HepG2 (cell line): ENCODE measurements at regions not wholly inside any gene's neighbourhood (a gene's known extent, or its start where the extent isn't known, plus 50 kb on each side); places are given as distances from the start of the nearest gene placed in this dataset.

Source experiments
- NPAS2 ChIP-seq: sonication (generic); formaldehyde crosslinking; IDR thresholded peaks from 2 replicates; pipeline ENCODE4 v1.8.0; 2022; ENCODE audit warnings: mild to moderate bottlenecking, missing genetic modification reagents, borderline replicate concordance
- PRPF4 ChIP-seq: fragments of 200-400 bp; formaldehyde crosslinking; IDR thresholded peaks from 2 replicates; pipeline ENCODE4 v1.6.1; 2016; ENCODE audit warnings: low read length, low read depth; ENCODE audit not compliant: poor library complexity, severe bottlenecking
- SALL1 ChIP-seq: sonication (generic); formaldehyde crosslinking; IDR thresholded peaks from 2 replicates; pipeline ENCODE4 v1.8.0; 2022; ENCODE audit warnings: mild to moderate bottlenecking, missing genetic modification reagents
- SATB2 ChIP-seq: sonication (generic); formaldehyde crosslinking; IDR thresholded peaks from 2 replicates; pipeline ENCODE4 v1.5.0; 2020; ENCODE audit warnings: missing genetic modification reagents
- TBX2 ChIP-seq: sonication (generic); formaldehyde crosslinking; IDR thresholded peaks from 2 replicates; pipeline ENCODE4 v1.5.0; 2020; ENCODE audit warnings: missing genetic modification reagents, mild to moderate bottlenecking, borderline replicate concordance
- TEAD3 ChIP-seq: optimal IDR thresholded peaks from 2 replicates; pipeline ENCODE3; 2016; ENCODE audit warnings: borderline replicate concordance
- WIZ ChIP-seq: sonication (generic); formaldehyde crosslinking; IDR thresholded peaks from 2 replicates; pipeline ENCODE4 v1.5.1; 2020; ENCODE audit warnings: mild to moderate bottlenecking, missing genetic modification reagents
- ZBTB7A ChIP-seq: sonication (generic); formaldehyde crosslinking; IDR thresholded peaks from 2 replicates; pipeline ENCODE4 v1.8.0; 2022; ENCODE audit warnings: mild to moderate bottlenecking, missing genetic modification reagents
- ZFP1 ChIP-seq: IDR thresholded peaks from 2 replicates; pipeline ENCODE4 v1.6.1; 2016
- ZMYM2 ChIP-seq: sonication (generic); formaldehyde crosslinking; IDR thresholded peaks from 2 replicates; pipeline ENCODE4 v1.8.0; 2022; ENCODE audit warnings: mild to moderate bottlenecking, missing genetic modification reagents
- ZNF225 ChIP-seq: sonication (generic); formaldehyde crosslinking; IDR thresholded peaks from 2 replicates; pipeline ENCODE4 v1.4.0; 2020; ENCODE audit warnings: mild to moderate bottlenecking, missing genetic modification reagents
- ZNF343 ChIP-seq: sonication (generic); formaldehyde crosslinking; IDR thresholded peaks from 2 replicates; pipeline ENCODE4 v1.4.0; 2020; ENCODE audit warnings: mild to moderate bottlenecking, missing genetic modification reagents
- ZNF549 ChIP-seq: sonication (generic); formaldehyde crosslinking; IDR thresholded peaks from 2 replicates; pipeline ENCODE4 v1.5.0; 2020; ENCODE audit warnings: missing genetic modification reagents
- ZNF629 ChIP-seq: sonication (generic); formaldehyde crosslinking; conservative IDR thresholded peaks from 2 replicates; pipeline ENCODE4 v1.5.0; 2020; ENCODE audit warnings: missing genetic modification reagents
- ZNF780A ChIP-seq: sonication (generic); formaldehyde crosslinking; IDR thresholded peaks from 2 replicates; pipeline ENCODE4 v1.8.0; 2022; ENCODE audit warnings: mild to moderate bottlenecking, missing genetic modification reagents, moderate library complexity
- ZSCAN30 ChIP-seq: sonication (generic); formaldehyde crosslinking; IDR thresholded peaks from 2 replicates; pipeline ENCODE4 v1.5.0; 2020; ENCODE audit warnings: mild to moderate bottlenecking, missing genetic modification reagents
- TF ChIP-seq, protein P1 (sequence below): sonication (generic); formaldehyde crosslinking; IDR thresholded peaks from 2 replicates; pipeline ENCODE4 v1.4.0; 2020; ENCODE audit warnings: missing genetic modification reagents
- TF ChIP-seq, protein P2 (sequence below): sonication (generic); formaldehyde crosslinking; IDR thresholded peaks from 2 replicates; pipeline ENCODE4 v1.4.0; 2020; ENCODE audit warnings: mild to moderate bottlenecking, missing genetic modification reagents
- TF ChIP-seq, protein P3 (sequence below): sonication (generic); formaldehyde crosslinking; conservative IDR thresholded peaks from 2 replicates; pipeline ENCODE4 v1.4.0; 2020; ENCODE audit warnings: mild to moderate bottlenecking, missing genetic modification reagents, moderate library complexity
- TF ChIP-seq, protein P4 (sequence below): sonication (generic); formaldehyde crosslinking; IDR thresholded peaks from 2 replicates; pipeline ENCODE4 v1.5.0; 2020; ENCODE audit warnings: missing genetic modification reagents, mild to moderate bottlenecking, borderline replicate concordance

DNA sequence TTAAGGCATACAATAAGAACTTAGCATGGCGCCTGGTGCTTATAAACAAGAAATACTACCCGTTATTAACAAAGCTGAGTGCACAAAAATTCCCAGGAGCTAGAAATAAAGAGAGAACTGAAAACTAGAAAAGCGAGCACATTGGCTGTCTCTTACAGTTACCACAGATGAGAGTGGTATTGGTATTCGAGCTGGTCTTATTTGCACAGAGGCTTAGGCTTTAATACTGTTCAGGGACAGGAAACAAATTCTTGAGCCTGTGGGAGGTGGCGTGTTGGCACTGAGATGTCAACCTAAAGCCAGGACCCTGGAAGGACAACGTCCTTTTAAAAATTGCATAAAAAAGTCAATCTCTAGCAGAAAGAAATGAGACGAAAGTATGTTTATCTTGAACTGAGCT lies 67.3 kb upstream of the IGFBP2 start (continued):
- no peak for TF ChIP-seq ZNF343
- 0 out of 2 replicates have a peak, but pooled peaks have one; percentile 50 for TF ChIP-seq SATB2 (CRISPR knock-in tag)
- TF ChIP-seq ZFP1 (CRISPR knock-in tag): no peak
- TF ChIP-seq, protein P1, sequence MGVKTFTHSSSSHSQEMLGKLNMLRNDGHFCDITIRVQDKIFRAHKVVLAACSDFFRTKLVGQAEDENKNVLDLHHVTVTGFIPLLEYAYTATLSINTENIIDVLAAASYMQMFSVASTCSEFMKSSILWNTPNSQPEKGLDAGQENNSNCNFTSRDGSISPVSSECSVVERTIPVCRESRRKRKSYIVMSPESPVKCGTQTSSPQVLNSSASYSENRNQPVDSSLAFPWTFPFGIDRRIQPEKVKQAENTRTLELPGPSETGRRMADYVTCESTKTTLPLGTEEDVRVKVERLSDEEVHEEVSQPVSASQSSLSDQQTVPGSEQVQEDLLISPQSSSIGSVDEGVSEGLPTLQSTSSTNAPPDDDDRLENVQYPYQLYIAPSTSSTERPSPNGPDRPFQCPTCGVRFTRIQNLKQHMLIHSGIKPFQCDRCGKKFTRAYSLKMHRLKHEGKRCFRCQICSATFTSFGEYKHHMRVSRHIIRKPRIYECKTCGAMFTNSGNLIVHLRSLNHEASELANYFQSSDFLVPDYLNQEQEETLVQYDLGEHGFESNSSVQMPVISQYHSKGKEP (CRISPR knock-in tag): no peak
- TF ChIP-seq WIZ (CRISPR knock-in tag): no peak
- TF ChIP-seq, protein P2, sequence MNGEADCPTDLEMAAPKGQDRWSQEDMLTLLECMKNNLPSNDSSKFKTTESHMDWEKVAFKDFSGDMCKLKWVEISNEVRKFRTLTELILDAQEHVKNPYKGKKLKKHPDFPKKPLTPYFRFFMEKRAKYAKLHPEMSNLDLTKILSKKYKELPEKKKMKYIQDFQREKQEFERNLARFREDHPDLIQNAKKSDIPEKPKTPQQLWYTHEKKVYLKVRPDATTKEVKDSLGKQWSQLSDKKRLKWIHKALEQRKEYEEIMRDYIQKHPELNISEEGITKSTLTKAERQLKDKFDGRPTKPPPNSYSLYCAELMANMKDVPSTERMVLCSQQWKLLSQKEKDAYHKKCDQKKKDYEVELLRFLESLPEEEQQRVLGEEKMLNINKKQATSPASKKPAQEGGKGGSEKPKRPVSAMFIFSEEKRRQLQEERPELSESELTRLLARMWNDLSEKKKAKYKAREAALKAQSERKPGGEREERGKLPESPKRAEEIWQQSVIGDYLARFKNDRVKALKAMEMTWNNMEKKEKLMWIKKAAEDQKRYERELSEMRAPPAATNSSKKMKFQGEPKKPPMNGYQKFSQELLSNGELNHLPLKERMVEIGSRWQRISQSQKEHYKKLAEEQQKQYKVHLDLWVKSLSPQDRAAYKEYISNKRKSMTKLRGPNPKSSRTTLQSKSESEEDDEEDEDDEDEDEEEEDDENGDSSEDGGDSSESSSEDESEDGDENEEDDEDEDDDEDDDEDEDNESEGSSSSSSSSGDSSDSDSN (CRISPR knock-in tag): no peak
- no peak for TF ChIP-seq PRPF4
- TF ChIP-seq TBX2 (CRISPR knock-in tag): peak; percentile 25; the same call in 1 of the 2 replicates
- TF ChIP-seq ZNF549 (CRISPR knock-in tag): 0 out of 2 replicates have a peak, but pooled peaks have one; percentile 36
- TF ChIP-seq SALL1 (CRISPR knock-in tag): no peak; the same call in 1 of the 2 replicates
- TF ChIP-seq ZMYM2 (CRISPR knock-in tag): no peak
- TF ChIP-seq, protein P3, sequence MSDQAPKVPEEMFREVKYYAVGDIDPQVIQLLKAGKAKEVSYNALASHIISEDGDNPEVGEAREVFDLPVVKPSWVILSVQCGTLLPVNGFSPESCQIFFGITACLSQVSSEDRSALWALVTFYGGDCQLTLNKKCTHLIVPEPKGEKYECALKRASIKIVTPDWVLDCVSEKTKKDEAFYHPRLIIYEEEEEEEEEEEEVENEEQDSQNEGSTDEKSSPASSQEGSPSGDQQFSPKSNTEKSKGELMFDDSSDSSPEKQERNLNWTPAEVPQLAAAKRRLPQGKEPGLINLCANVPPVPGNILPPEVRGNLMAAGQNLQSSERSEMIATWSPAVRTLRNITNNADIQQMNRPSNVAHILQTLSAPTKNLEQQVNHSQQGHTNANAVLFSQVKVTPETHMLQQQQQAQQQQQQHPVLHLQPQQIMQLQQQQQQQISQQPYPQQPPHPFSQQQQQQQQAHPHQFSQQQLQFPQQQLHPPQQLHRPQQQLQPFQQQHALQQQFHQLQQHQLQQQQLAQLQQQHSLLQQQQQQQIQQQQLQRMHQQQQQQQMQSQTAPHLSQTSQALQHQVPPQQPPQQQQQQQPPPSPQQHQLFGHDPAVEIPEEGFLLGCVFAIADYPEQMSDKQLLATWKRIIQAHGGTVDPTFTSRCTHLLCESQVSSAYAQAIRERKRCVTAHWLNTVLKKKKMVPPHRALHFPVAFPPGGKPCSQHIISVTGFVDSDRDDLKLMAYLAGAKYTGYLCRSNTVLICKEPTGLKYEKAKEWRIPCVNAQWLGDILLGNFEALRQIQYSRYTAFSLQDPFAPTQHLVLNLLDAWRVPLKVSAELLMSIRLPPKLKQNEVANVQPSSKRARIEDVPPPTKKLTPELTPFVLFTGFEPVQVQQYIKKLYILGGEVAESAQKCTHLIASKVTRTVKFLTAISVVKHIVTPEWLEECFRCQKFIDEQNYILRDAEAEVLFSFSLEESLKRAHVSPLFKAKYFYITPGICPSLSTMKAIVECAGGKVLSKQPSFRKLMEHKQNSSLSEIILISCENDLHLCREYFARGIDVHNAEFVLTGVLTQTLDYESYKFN: peak; percentile 44; the same call in 1 of the 2 replicates
- TF ChIP-seq ZSCAN30 (CRISPR knock-in tag): no peak
- no peak for TF ChIP-seq ZNF629 (CRISPR knock-in tag)
- no peak for TF ChIP-seq ZNF780A
- no peak for TF ChIP-seq ZNF225 (CRISPR knock-in tag)
- TF ChIP-seq, protein P4, sequence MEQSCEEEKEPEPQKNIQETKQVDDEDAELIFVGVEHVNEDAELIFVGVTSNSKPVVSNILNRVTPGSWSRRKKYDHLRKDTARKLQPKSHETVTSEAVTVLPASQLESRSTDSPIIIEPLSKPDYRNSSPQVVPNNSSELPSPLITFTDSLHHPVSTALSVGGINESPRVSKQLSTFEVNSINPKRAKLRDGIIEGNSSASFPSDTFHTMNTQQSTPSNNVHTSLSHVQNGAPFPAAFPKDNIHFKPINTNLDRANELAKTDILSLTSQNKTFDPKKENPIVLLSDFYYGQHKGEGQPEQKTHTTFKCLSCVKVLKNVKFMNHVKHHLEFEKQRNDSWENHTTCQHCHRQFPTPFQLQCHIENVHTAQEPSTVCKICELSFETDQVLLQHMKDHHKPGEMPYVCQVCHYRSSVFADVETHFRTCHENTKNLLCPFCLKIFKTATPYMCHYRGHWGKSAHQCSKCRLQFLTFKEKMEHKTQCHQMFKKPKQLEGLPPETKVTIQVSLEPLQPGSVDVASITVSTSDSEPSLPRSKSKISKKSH (CRISPR knock-in tag): no peak
- TF ChIP-seq NPAS2 (CRISPR knock-in tag): no peak
- no peak for TF ChIP-seq ZBTB7A (CRISPR knock-in tag)
- TF ChIP-seq TEAD3 (CRISPR knock-in tag): peak; percentile 65
